GM12878 (cell line): ENCODE measurements at regions not wholly inside any gene's neighbourhood (a gene's known extent, or its start where the extent isn't known, plus 50 kb on each side); places are given as distances from the start of the nearest gene placed in this dataset.

ENCODE experiments used
- BRCA1 ChIP-seq: IDR thresholded peaks from 2 replicates; pipeline ENCODE4 v1.6.1; 2011; ENCODE audit warnings: low read depth, low read length, improper control_type of control experiment
- LARP7 ChIP-seq: fragments of 450-650 bp; IDR thresholded peaks from 2 replicates; pipeline ENCODE4 v1.6.1; 2017; ENCODE audit warnings: mild to moderate bottlenecking
- MYC ChIP-seq: IDR thresholded peaks from 2 replicates; pipeline ENCODE4 v1.6.1; 2011; ENCODE audit warnings: mild to moderate bottlenecking, low read length, moderate library complexity, inconsistent platforms; ENCODE audit not compliant: insufficient read depth, insufficient replicate concordance, insufficient read length, severe bottlenecking
- RAD21 ChIP-seq: IDR thresholded peaks from 2 replicates; pipeline ENCODE4 v1.6.1; 2011; ENCODE audit warnings: mild to moderate bottlenecking, low read depth, low read length, moderate library complexity; ENCODE audit not compliant: insufficient read depth
- RUNX3 ChIP-seq: IDR thresholded peaks from 2 replicates; pipeline ENCODE4 v1.6.1; 2012; ENCODE audit warnings: low read length, inconsistent platforms
- SUZ12 ChIP-seq: fragments of 200-600 bp; sonication (generic); IDR thresholded peaks from one replicate; pipeline ENCODE4 v1.6.1; 2018; ENCODE audit warnings: antibody characterized with exemption, mild to moderate bottlenecking; ENCODE audit not compliant: unreplicated experiment
- TF ChIP-seq, protein P1 (sequence below), 3 experiments: IDR thresholded peaks in 2 of 3; conservative IDR thresholded peaks in 1 of 3; 2 replicates each; pipeline ENCODE4 v1.5.1; 2011; ENCODE audit warnings: low read depth in 3 of 3, low read length in 3 of 3, mild to moderate bottlenecking in 3 of 3, control low read depth in 2 of 3, moderate library complexity in 2 of 3, inconsistent platforms in 1 of 3, mixed read lengths in 1 of 3; ENCODE audit not compliant: control insufficient read depth in 2 of 3, insufficient read depth in 1 of 3; ENCODE audit errors: extremely low read depth in 1 of 3
- TF ChIP-seq, protein P2 (sequence below): fragments of 450-650 bp; IDR thresholded peaks from 2 replicates; pipeline ENCODE4 v1.6.1; 2017; ENCODE audit warnings: borderline replicate concordance
- TF ChIP-seq, protein P3 (sequence below): fragments of 450-650 bp; IDR thresholded peaks from 2 replicates; pipeline ENCODE4 v1.6.1; 2014; ENCODE audit warnings: mild to moderate bottlenecking

DNA sequence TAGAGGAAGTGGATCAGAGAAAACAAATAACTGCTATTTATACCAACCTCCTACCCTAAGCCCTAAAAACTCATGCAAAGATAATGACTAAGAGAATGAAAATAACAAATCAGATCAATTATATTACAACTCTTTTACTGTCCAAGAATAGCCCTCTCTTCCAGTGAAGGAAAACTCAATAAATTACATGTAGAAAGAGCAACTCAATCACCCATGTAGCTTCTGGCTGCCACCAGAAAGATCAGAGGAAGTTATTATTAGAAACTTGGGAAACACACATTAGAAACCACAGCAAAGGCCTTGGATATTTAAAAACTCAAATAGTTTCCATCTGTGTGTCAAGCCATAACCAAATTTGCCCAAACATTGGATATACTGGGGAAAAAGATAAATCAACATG is 134.0 kb upstream of the TARS1 start:
- TF ChIP-seq, protein P1, sequence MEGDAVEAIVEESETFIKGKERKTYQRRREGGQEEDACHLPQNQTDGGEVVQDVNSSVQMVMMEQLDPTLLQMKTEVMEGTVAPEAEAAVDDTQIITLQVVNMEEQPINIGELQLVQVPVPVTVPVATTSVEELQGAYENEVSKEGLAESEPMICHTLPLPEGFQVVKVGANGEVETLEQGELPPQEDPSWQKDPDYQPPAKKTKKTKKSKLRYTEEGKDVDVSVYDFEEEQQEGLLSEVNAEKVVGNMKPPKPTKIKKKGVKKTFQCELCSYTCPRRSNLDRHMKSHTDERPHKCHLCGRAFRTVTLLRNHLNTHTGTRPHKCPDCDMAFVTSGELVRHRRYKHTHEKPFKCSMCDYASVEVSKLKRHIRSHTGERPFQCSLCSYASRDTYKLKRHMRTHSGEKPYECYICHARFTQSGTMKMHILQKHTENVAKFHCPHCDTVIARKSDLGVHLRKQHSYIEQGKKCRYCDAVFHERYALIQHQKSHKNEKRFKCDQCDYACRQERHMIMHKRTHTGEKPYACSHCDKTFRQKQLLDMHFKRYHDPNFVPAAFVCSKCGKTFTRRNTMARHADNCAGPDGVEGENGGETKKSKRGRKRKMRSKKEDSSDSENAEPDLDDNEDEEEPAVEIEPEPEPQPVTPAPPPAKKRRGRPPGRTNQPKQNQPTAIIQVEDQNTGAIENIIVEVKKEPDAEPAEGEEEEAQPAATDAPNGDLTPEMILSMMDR (IDR thresholded peaks at IDR 0.05 in 2 of 3, conservative IDR thresholded peaks at IDR 0.05 in 1 of 3; ENCODE audit: control insufficient read depth in 2 of 3, extremely low read depth in 1 of 3, insufficient read depth in 1 of 3, low read depth in 3 of 3, low read length in 3 of 3), result no peak
- TF ChIP-seq, protein P2, sequence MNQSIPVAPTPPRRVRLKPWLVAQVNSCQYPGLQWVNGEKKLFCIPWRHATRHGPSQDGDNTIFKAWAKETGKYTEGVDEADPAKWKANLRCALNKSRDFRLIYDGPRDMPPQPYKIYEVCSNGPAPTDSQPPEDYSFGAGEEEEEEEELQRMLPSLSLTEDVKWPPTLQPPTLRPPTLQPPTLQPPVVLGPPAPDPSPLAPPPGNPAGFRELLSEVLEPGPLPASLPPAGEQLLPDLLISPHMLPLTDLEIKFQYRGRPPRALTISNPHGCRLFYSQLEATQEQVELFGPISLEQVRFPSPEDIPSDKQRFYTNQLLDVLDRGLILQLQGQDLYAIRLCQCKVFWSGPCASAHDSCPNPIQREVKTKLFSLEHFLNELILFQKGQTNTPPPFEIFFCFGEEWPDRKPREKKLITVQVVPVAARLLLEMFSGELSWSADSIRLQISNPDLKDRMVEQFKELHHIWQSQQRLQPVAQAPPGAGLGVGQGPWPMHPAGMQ, result no peak
- TF ChIP-seq SUZ12 (no peak), RUNX3 (no peak), BRCA1 (no peak), RAD21 (no peak), MYC (no peak), LARP7 (no peak)
- TF ChIP-seq, protein P3, sequence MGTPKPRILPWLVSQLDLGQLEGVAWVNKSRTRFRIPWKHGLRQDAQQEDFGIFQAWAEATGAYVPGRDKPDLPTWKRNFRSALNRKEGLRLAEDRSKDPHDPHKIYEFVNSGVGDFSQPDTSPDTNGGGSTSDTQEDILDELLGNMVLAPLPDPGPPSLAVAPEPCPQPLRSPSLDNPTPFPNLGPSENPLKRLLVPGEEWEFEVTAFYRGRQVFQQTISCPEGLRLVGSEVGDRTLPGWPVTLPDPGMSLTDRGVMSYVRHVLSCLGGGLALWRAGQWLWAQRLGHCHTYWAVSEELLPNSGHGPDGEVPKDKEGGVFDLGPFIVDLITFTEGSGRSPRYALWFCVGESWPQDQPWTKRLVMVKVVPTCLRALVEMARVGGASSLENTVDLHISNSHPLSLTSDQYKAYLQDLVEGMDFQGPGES, result no peak
